ENCODE measurements at regions not wholly inside any gene's neighbourhood (a gene's known extent, or its start where the extent isn't known, plus 50 kb on each side); places are given as distances from the start of the nearest gene placed in this dataset.

- DNase-seq: no peak
Measured at GRCh38 chr13:105491345-105491744, 1044.1 kb downstream of the EFNB2 start.

GRCh38 chr13:105485081-105485480 is 1050.4 kb downstream of the EFNB2 start:
- no peak for DNase-seq

- no peak for DNase-seq
Measured at GRCh38 chr13:105474983-105475610, 1060.4 kb downstream of the EFNB2 start.

- DNase-seq: no peak
Measured at GRCh38 chr13:105471673-105472072, 1063.8 kb downstream of the EFNB2 start.

GRCh38 chr13:105466376-105466775 is 1069.1 kb downstream of the EFNB2 start:
- DNase-seq: no peak

GRCh38 chr13:105465745-105466144 is 1069.7 kb downstream of the EFNB2 start, which contains the start of gene DAOA:
TSS of gene DAOA (plus strand) at chr13:105466045.
- DNase-seq: no peak

- no peak for DNase-seq
Measured at GRCh38 chr13:105465251-105465650, 1070.2 kb downstream of the EFNB2 start.

- no peak for DNase-seq
Measured at GRCh38 chr13:105464249-105464648, 1071.2 kb downstream of the EFNB2 start.

GRCh38 chr13:105463011-105463501 is 1072.4 kb downstream of the EFNB2 start:
- DNase-seq: no peak

- DNase-seq: no peak
Measured at GRCh38 chr13:105462098-105462497, 1073.4 kb downstream of the EFNB2 start.

- DNase-seq: no peak
Measured at GRCh38 chr13:105452895-105453294, 1082.6 kb downstream of the EFNB2 start.

- DNase-seq: no peak
Measured at GRCh38 chr13:105450784-105451183, 1084.7 kb downstream of the EFNB2 start.

GRCh38 chr13:105448811-105449210 is 1086.7 kb downstream of the EFNB2 start:
- no peak for DNase-seq

GRCh38 chr13:105446197-105446596 is 1089.3 kb downstream of the EFNB2 start:
- DNase-seq: no peak

- no peak for DNase-seq
Measured at GRCh38 chr13:105445796-105446195, 1089.7 kb downstream of the EFNB2 start.

GRCh38 chr13:105442949-105443699 is 1092.3 kb downstream of the EFNB2 start:
- no peak for DNase-seq

GRCh38 chr13:105442040-105442439 is 1093.4 kb downstream of the EFNB2 start:
- no peak for DNase-seq

- DNase-seq: no peak
Measured at GRCh38 chr13:105441051-105441750, 1094.3 kb downstream of the EFNB2 start.

GRCh38 chr13:105436943-105437342 is 1098.5 kb downstream of the EFNB2 start:
- no peak for DNase-seq

GRCh38 chr13:105432438-105432837 is 1103.0 kb downstream of the EFNB2 start:
- DNase-seq: no peak

GRCh38 chr13:105428811-105429210 is 1106.7 kb downstream of the EFNB2 start:
- no peak for DNase-seq

GRCh38 chr13:105426441-105426840 is 1109.0 kb downstream of the EFNB2 start:
- no peak for DNase-seq

- DNase-seq: no peak
Measured at GRCh38 chr13:105414639-105415038, 1120.8 kb downstream of the EFNB2 start.

GRCh38 chr13:105412171-105412570 is 1123.3 kb downstream of the EFNB2 start:
- no peak for DNase-seq

All from activated gamma-delta T cell (primary cell).